GM23338 (cell line): ENCODE measurements at regions not wholly inside any gene's neighbourhood (a gene's known extent, or its start where the extent isn't known, plus 50 kb on each side); places are given as distances from the start of the nearest gene placed in this dataset.

Experiments
- ATAC-seq: fragments of 200-7000 bp; cut with Tn5 transposase; 3 replicates; pipeline ENCODE4 v1.9.1; 2020
- DNase-seq: peaks from one replicate; pipeline ENCODE4 v3.0.0-alpha.2; 2015; ENCODE audit warnings: low spot score
- H2AFZ ChIP-seq: fragments of 200-600 bp; sonication (generic); 2 replicates; pipeline ENCODE4 v1.8.0; 2016; ENCODE audit warnings: antibody characterized with exemption, mild to moderate bottlenecking, moderate library complexity
- H3F3A ChIP-seq: fragments of 200-600 bp; sonication (generic); replicated peaks from 2 replicates; pipeline ENCODE4 v1.8.0; 2017; ENCODE audit warnings: antibody characterized with exemption, mixed run types, low read depth
- H3K27ac ChIP-seq: fragments of 200-600 bp; sonication (generic); 2 replicates; pipeline ENCODE4 v1.6.1; 2016; ENCODE audit warnings: low read depth
- H3K27me3 ChIP-seq: fragments of 200-600 bp; sonication (generic); 2 replicates; pipeline ENCODE4 v1.8.0; 2016; ENCODE audit warnings: mild to moderate bottlenecking, mixed run types, moderate library complexity; ENCODE audit not compliant: insufficient read depth
- H3K36me3 ChIP-seq: fragments of 200-600 bp; sonication (generic); 2 replicates; pipeline ENCODE4 v1.8.0; 2016; ENCODE audit warnings: mild to moderate bottlenecking; ENCODE audit not compliant: insufficient read depth
- H3K4me1 ChIP-seq: fragments of 200-600 bp; sonication (generic); 2 replicates; pipeline ENCODE4 v1.8.0; 2016; ENCODE audit warnings: mild to moderate bottlenecking, moderate library complexity; ENCODE audit not compliant: insufficient read depth
- H3K4me2 ChIP-seq: fragments of 200-600 bp; sonication (generic); 2 replicates; pipeline ENCODE4 v1.7.1; 2017; ENCODE audit warnings: mixed run types
- H3K4me3 ChIP-seq: fragments of 200-600 bp; sonication (generic); 2 replicates; pipeline ENCODE4 v1.6.1; 2016; ENCODE audit warnings: mixed run types
- H3K79me2 ChIP-seq: fragments of 200-600 bp; sonication (generic); replicated peaks from 2 replicates; pipeline ENCODE4 v1.8.0; 2017; ENCODE audit warnings: mild to moderate bottlenecking; ENCODE audit not compliant: insufficient read depth
- H3K9me2 ChIP-seq: fragments of 200-600 bp; sonication (generic); 2 replicates; pipeline ENCODE4 v1.8.0; 2017; ENCODE audit not compliant: insufficient read depth
- H4K20me1 ChIP-seq: fragments of 200-600 bp; sonication (generic); replicated peaks from 2 replicates; pipeline ENCODE4 v1.8.0; 2017; ENCODE audit warnings: mild to moderate bottlenecking; ENCODE audit not compliant: insufficient read depth
- H3K27ac Mint-ChIP-seq: 2 replicates; pipeline ENCODE4 v1.8.0; 2020; ENCODE audit warnings: inconsistent platforms, mild to moderate bottlenecking, moderate library complexity, mixed read lengths
- H3K27me3 Mint-ChIP-seq: 3 replicates; pipeline ENCODE4 v1.8.0; 2022; ENCODE audit warnings: low read depth, mild to moderate bottlenecking, moderate library complexity, mixed read lengths, inconsistent platforms; ENCODE audit not compliant: insufficient read depth, poor library complexity
- H3K36me3 Mint-ChIP-seq: 3 replicates; pipeline ENCODE4 v1.8.0; 2021; ENCODE audit warnings: low read depth, mild to moderate bottlenecking, inconsistent platforms, moderate library complexity, mixed read lengths
- H3K4me1 Mint-ChIP-seq: 3 replicates; pipeline ENCODE4 v1.8.0; 2020; ENCODE audit warnings: mild to moderate bottlenecking, inconsistent platforms, mixed read lengths
- H3K4me3 Mint-ChIP-seq: 3 replicates; pipeline ENCODE4 v1.8.0; 2021; ENCODE audit warnings: moderate library complexity, mild to moderate bottlenecking, inconsistent platforms, mixed read lengths
- H3K9me3 Mint-ChIP-seq: 3 replicates; pipeline ENCODE4 v1.8.0; 2020; ENCODE audit warnings: moderate library complexity, mild to moderate bottlenecking, inconsistent platforms, mixed read lengths
- CREB1 ChIP-seq: fragments of 250-450 bp; sonication (Bioruptor Pico); IDR thresholded peaks from 2 replicates; pipeline ENCODE4 v1.5.0; 2020; ENCODE audit warnings: low read depth, mild to moderate bottlenecking, moderate library complexity
- CTCF ChIP-seq, 2 experiments: fragments of 200-600 bp in 1 of 2; sonication (generic) in 1 of 2; conservative IDR thresholded peaks; 2 replicates each; pipeline versions ENCODE4 v1.5.1 to v1.6.1; 2016 to 2017; ENCODE audit warnings: antibody characterized with exemption in 2 of 2, low read depth in 2 of 2, mild to moderate bottlenecking in 2 of 2, moderate library complexity in 1 of 2
- EZH2 ChIP-seq: fragments of 200-600 bp; sonication (generic); IDR thresholded peaks from one replicate; pipeline ENCODE4 v1.8.0; 2017; ENCODE audit warnings: antibody characterized with exemption, mild to moderate bottlenecking, low read depth; ENCODE audit not compliant: unreplicated experiment
- JUNB ChIP-seq: IDR thresholded peaks from one replicate; pipeline ENCODE4 v1.6.1; 2016; ENCODE audit warnings: antibody characterized with exemption; ENCODE audit not compliant: unreplicated experiment
- ZNF114 ChIP-seq: fragments of 250-450 bp; sonication (Bioruptor Pico); IDR thresholded peaks from 2 replicates; pipeline ENCODE4 v1.5.0; 2020; ENCODE audit warnings: mild to moderate bottlenecking, moderate library complexity
- ZNF331 ChIP-seq: fragments of 250-450 bp; sonication (Bioruptor Pico); IDR thresholded peaks from 2 replicates; pipeline ENCODE4 v1.5.0; 2020; ENCODE audit warnings: low read depth, mild to moderate bottlenecking, moderate library complexity
- ZNF462 ChIP-seq: fragments of 250-450 bp; sonication (Bioruptor Pico); IDR thresholded peaks from 2 replicates; pipeline ENCODE4 v1.5.0; 2020; ENCODE audit warnings: mild to moderate bottlenecking, moderate library complexity

GRCh38 chr1:213491468-213491867 is 440.4 kb downstream of the RPS6KC1 start (continued):
- no peak for TF ChIP-seq CTCF (conservative IDR thresholded peaks at IDR 0.05; ENCODE audit: low read depth in 2 of 2)
- TF ChIP-seq CREB1 (CRISPR knock-in tag), result no peak

- Histone ChIP-seq H3K36me3 (no peaks in the 10 kb centered on the region), H3K4me1 (no peaks in the 10 kb centered on the region), H2AFZ (0 out of 2 replicates have a peak overlapping the region, but pooled peaks have one; percentile 52), H3K79me2 (no peaks in the 10 kb centered on the region), H3F3A (no peaks in the 10 kb centered on the region), H4K20me1 (no peaks in the 10 kb centered on the region), H3K4me3 (no peak overlapping the region), H3K9me2 (no peaks in the 10 kb centered on the region; the same call in 1 of the 2 replicates), H3K4me2 (no peak overlapping the region), H3K27ac (no peak overlapping the region), H3K27me3 (no peaks in the 10 kb centered on the region)
- ATAC-seq (no peak), DNase-seq (no peak)
- H3K4me3 Mint-ChIP-seq, result no peak overlapping the region
- H3K36me3 Mint-ChIP-seq, result no peaks in the 10 kb centered on the region
- H3K27me3 Mint-ChIP-seq, result peaks cover 1% of the 10 kb centered on the region
- H3K9me3 Mint-ChIP-seq, result no peaks in the 10 kb centered on the region
- H3K4me1 Mint-ChIP-seq, result no peaks in the 10 kb centered on the region
- H3K27ac Mint-ChIP-seq, result 0 out of 2 replicates have a peak overlapping the region, but pooled peaks have one; percentile 27
- no peak for TF ChIP-seq ZNF462 (CRISPR knock-in tag)
- TF ChIP-seq CTCF (conservative IDR thresholded peaks at IDR 0.05; ENCODE audit: low read depth in 2 of 2), result no peak
- TF ChIP-seq ZNF331, result no peak
- no peak for TF ChIP-seq ZNF114
- no peak for TF ChIP-seq JUNB
- no peak for TF ChIP-seq EZH2
Observed at GRCh38 chr1:213492161-213493041, 441.4 kb downstream of the RPS6KC1 start.
